Tibial nerve (tissue), 3 donors: ENCODE measurements at regions not wholly inside any gene's neighbourhood (a gene's known extent, or its start where the extent isn't known, plus 50 kb on each side); places are given as distances from the start of the nearest gene placed in this dataset.

ENCODE experiments used
- CTCF ChIP-seq, 5 experiments: fragments of 200-600 bp in 3 of 5; fragments of 450-650 bp in 2 of 5; sonication (generic) in 3 of 5; IDR thresholded peaks; one replicate each; pipeline ENCODE4 v1.5.1; 2016 to 2019; ENCODE audit warnings: antibody characterized with exemption in 5 of 5, mild to moderate bottlenecking in 3 of 5, moderate library complexity in 2 of 5
- POLR2A ChIP-seq, 2 donors: fragments of 450-650 bp; IDR thresholded peaks; one replicate each; pipeline ENCODE4 v1.6.1; 2017; ENCODE audit warnings: antibody characterized with exemption in 2 of 2, mild to moderate bottlenecking in 2 of 2, moderate library complexity in 2 of 2

- TF ChIP-seq CTCF (IDR thresholded peaks at IDR 0.05) (no peak), POLR2A (IDR thresholded peaks at IDR 0.05) (no peak)
Measured at GRCh38 chr2:15791294-15791693, 149.1 kb upstream of the MYCN start.
